ENCODE measurements at regions not wholly inside any gene's neighbourhood (a gene's known extent, or its start where the extent isn't known, plus 50 kb on each side); places are given as distances from the start of the nearest gene placed in this dataset.

- TF ChIP-seq POLR2A (IDR thresholded peaks at IDR 0.05) (no peak), CTCF (IDR thresholded peaks at IDR 0.05) (no peak)
Measured at GRCh38 chr5:67875601-67876000, 340.0 kb upstream of the PIK3R1 start.
